ENCODE measurements at regions not wholly inside any gene's neighbourhood (a gene's known extent, or its start where the extent isn't known, plus 50 kb on each side); places are given as distances from the start of the nearest gene placed in this dataset.

DNA sequence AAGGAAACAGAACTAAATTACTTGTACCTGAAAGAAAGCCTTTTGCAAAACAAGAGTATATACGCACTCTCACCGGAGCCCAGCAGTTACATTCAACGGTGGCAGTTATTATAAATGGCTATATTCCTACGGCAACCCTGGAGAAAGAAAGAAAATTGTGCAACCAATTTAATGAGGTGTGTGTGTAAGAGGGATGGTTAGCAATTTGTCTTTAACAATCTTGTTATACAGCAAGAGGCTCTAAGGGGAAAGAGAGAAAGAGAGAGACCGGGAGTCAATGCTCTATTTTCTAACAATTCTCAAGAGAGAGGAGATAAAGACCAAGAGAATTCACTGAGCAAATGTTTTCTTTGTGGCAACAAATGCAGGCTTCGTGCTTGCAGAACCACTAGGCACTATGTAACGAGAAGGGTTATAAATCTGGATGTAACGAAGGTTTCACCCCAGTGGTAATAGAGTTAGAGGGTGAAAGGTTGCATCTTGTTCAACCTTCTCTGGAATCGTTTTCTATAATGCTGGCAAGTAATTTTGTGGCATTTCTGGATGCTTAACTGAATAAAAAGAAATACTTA is 359.1 kb upstream of the SPRED2 start:
- Histone ChIP-seq H3K27ac (replicated peaks) (no peak overlapping the region), H3K9me3 (replicated peaks) (no peaks in the 10 kb centered on the region), H3K27me3 (ENCODE audit: low read depth) (peaks cover 24% of the 10 kb centered on the region), H3K36me3 (no peaks in the 10 kb centered on the region), H3K4me1 (no peaks in the 10 kb centered on the region), H3K4me3 (no peak overlapping the region)
- intact Hi-C loops (cut with micrococcal nuclease) = no loop called here
- DNase-seq = no peak
- TF ChIP-seq CTCF (IDR thresholded peaks at IDR 0.05; ENCODE audit: borderline replicate concordance) = no peak

DNA sequence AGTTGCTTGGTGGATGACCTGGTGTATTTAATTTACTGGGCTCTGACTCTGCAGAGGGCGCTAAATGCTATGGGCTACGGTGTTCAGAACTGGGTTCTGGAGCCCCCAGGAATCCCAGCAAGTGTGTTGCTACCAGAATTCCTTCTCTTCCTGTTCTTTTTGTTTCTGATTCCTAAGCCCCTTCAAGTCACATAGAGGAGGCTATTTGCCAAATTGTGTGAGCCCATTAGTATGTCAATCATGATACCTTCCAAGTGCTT is 358.2 kb upstream of the SPRED2 start:
- H3K4me3 ChIP-seq = no peak overlapping the region
- TF ChIP-seq CTCF (IDR thresholded peaks at IDR 0.05; ENCODE audit: borderline replicate concordance) = no peak
- no peak overlapping the region for H3K27ac ChIP-seq (replicated peaks)
- no peaks in the 10 kb centered on the region for H3K9me3 ChIP-seq (replicated peaks)
- no peak for DNase-seq
- peaks cover 24% of the 10 kb centered on the region for H3K27me3 ChIP-seq (ENCODE audit: low read depth)
- H3K4me1 ChIP-seq = no peaks in the 10 kb centered on the region
- intact Hi-C loops (cut with micrococcal nuclease) = no loop called here
- no peaks in the 10 kb centered on the region for H3K36me3 ChIP-seq

- Histone ChIP-seq H3K27ac (replicated peaks) (no peak overlapping the region), H3K4me1 (no peaks in the 10 kb centered on the region), H3K4me3 (no peak overlapping the region), H3K27me3 (ENCODE audit: low read depth) (peaks cover 24% of the 10 kb centered on the region), H3K9me3 (replicated peaks) (no peaks in the 10 kb centered on the region), H3K36me3 (no peaks in the 10 kb centered on the region)
- DNase-seq = no peak
- intact Hi-C loops (cut with micrococcal nuclease) = no loop called here
- no peak for TF ChIP-seq CTCF (IDR thresholded peaks at IDR 0.05; ENCODE audit: borderline replicate concordance)
These were observed 357.7 kb upstream of the SPRED2 start for GRCh38 chr2:65789923-65790675.

- no peak overlapping the region for H3K27ac ChIP-seq (replicated peaks)
- no peak for TF ChIP-seq CTCF (IDR thresholded peaks at IDR 0.05; ENCODE audit: borderline replicate concordance)
- H3K9me3 ChIP-seq (replicated peaks) = no peaks in the 10 kb centered on the region
- DNase-seq = no peak
- H3K36me3 ChIP-seq = no peaks in the 10 kb centered on the region
- intact Hi-C loops (cut with micrococcal nuclease) = no loop called here
- H3K4me1 ChIP-seq = no peaks in the 10 kb centered on the region
- no peak overlapping the region for H3K4me3 ChIP-seq
- H3K27me3 ChIP-seq (ENCODE audit: low read depth) = peaks cover 24% of the 10 kb centered on the region
These were observed 356.2 kb upstream of the SPRED2 start for GRCh38 chr2:65788556-65788955.

DNA sequence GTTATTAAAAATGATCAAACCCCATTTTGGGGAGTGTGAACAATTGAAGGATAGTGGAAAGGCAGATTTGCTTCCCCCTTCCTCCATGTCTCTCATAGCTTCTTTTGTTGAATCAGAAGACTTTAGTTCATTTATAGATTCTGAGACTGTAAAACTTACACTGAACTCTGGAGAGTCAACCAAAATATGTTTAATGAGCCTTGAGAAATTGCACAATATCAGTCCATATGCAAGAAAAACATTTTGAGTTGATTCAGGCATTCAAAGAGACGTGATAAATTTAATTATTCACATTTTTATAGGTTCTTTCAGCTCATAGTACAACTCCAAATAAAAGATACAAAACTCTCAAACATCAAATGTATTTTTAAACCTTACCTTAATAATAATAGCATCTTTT is 354.4 kb upstream of the SPRED2 start:
- Histone ChIP-seq H3K4me3 (no peak overlapping the region), H3K27me3 (ENCODE audit: low read depth) (peaks cover 24% of the 10 kb centered on the region), H3K27ac (replicated peaks) (no peak overlapping the region), H3K4me1 (no peaks in the 10 kb centered on the region), H3K9me3 (replicated peaks) (no peaks in the 10 kb centered on the region), H3K36me3 (no peaks in the 10 kb centered on the region)
- no peak for TF ChIP-seq CTCF (IDR thresholded peaks at IDR 0.05; ENCODE audit: borderline replicate concordance)
- no peak for DNase-seq
- intact Hi-C loops (cut with micrococcal nuclease) = no loop called here
